RWPE1 (cell line): ENCODE measurements at regions not wholly inside any gene's neighbourhood (a gene's known extent, or its start where the extent isn't known, plus 50 kb on each side); places are given as distances from the start of the nearest gene placed in this dataset.

Experiments used
- CTCF ChIA-PET: fragments of 350-600 bp; sonication (Branson Sonifier 250); formaldehyde crosslinking; extraction: SDS; loops from one replicate; lab custom pipeline; 2021; lab: Yijun Ruan, JAX
- POLR2A ChIA-PET: fragments of 400-600 bp; formaldehyde crosslinking; extraction: SDS; loops from one replicate; lab custom pipeline; 2020; ENCODE audit warnings: antibody characterized with exemption; ENCODE audit not compliant: low non-redundant PET; lab: Yijun Ruan, JAX
- DNase-seq: peaks from one replicate; pipeline ENCODE4 v3.0.0; 2012; ENCODE audit warnings: low spot score
- H3K27ac ChIP-seq: fragments of 450-650 bp; 2 replicates; pipeline ENCODE4 v1.5.1; 2017
- CTCF ChIP-seq: fragments of 450-650 bp; conservative IDR thresholded peaks from 2 replicates; pipeline ENCODE4 v1.5.1; 2017; ENCODE audit warnings: low read depth, mild to moderate bottlenecking

- no peak for TF ChIP-seq CTCF
- ChIA-PET CTCF (interaction anchor here (0.6 to 0.7 kb wide), 2 partner anchors 27 to 106 kb away, joined by 3 to 5 read pairs; no protein-coding TSS in a partner anchor), POLR2A (no interaction called here)
- no peak for DNase-seq
- no peak overlapping the region for H3K27ac ChIP-seq
Observed at GRCh38 chr4:81652069-81652478, 180.4 kb upstream of the RASGEF1B start.

- no peak overlapping the region for H3K27ac ChIP-seq
- no peak for DNase-seq
- ChIA-PET POLR2A (no interaction called here), CTCF (interaction anchor here (0.6 kb wide), 1 partner anchor 656 kb away, joined by 4 read pairs; no protein-coding TSS in a partner anchor)
- TF ChIP-seq CTCF = no peak
Observed at GRCh38 chr4:81651243-81651899, 179.7 kb upstream of the RASGEF1B start.

GRCh38 chr4:81650606-81651242 is 179.0 kb upstream of the RASGEF1B start:
- POLR2A ChIA-PET = no interaction called here
- DNase-seq = no peak
- no peak overlapping the region for H3K27ac ChIP-seq
- CTCF ChIA-PET = interaction anchor here (0.6 kb wide), 1 partner anchor 657 kb away, joined by 4 read pairs; no protein-coding TSS in a partner anchor
- no peak for TF ChIP-seq CTCF

GRCh38 chr4:81648576-81649275 is 177.0 kb upstream of the RASGEF1B start:
- DNase-seq = no peak
- CTCF ChIA-PET = interaction anchor here (0.6 kb wide), 2 partner anchors 116 to 380 kb away, joined by 3 to 4 read pairs; no protein-coding TSS in a partner anchor
- no peak for TF ChIP-seq CTCF
- POLR2A ChIA-PET = no interaction called here
- no peak overlapping the region for H3K27ac ChIP-seq

- H3K27ac ChIP-seq = no peak overlapping the region
- no peak for TF ChIP-seq CTCF
- ChIA-PET CTCF (no interaction called here), POLR2A (no interaction called here)
- DNase-seq = no peak
Observed at GRCh38 chr4:81647388-81647787, 175.7 kb upstream of the RASGEF1B start.

- ChIA-PET CTCF (no interaction called here), POLR2A (no interaction called here)
- no peak for TF ChIP-seq CTCF
- no peak for DNase-seq
- no peak overlapping the region for H3K27ac ChIP-seq
Observed at GRCh38 chr4:81642543-81642942, 170.8 kb upstream of the RASGEF1B start.
